Suprapubic skin (tissue), 4 donors: ENCODE measurements at regions not wholly inside any gene's neighbourhood (a gene's known extent, or its start where the extent isn't known, plus 50 kb on each side); places are given as distances from the start of the nearest gene placed in this dataset.

Experiments used
- DNase-seq, 2 donors: peaks; one replicate each; pipeline ENCODE4 v3.0.0-alpha.2; 2019; ENCODE audit warnings: low spot score in 2 of 2
- H3K27ac ChIP-seq: fragments of 200-600 bp; sonication (generic); one replicate; pipeline ENCODE4 v1.5.1; 2019
- H3K27me3 ChIP-seq: fragments of 200-600 bp; sonication (generic); one replicate; pipeline ENCODE4 v1.5.1; 2019
- H3K36me3 ChIP-seq: fragments of 200-600 bp; sonication (generic); one replicate; pipeline ENCODE4 v1.5.1; 2019
- H3K4me1 ChIP-seq: fragments of 200-600 bp; sonication (generic); one replicate; pipeline ENCODE4 v1.5.1; 2019
- H3K4me3 ChIP-seq: fragments of 200-600 bp; sonication (generic); one replicate; pipeline ENCODE4 v1.5.1; 2019; ENCODE audit warnings: mild to moderate bottlenecking
- H3K9me3 ChIP-seq: fragments of 200-600 bp; sonication (generic); one replicate; pipeline ENCODE4 v1.5.1; 2019
- EP300 ChIP-seq: sonication (generic); formaldehyde crosslinking; IDR thresholded peaks from one replicate; pipeline ENCODE4 v1.6.1; 2017; ENCODE audit warnings: antibody characterized with exemption
- POLR2A ChIP-seq, 2 donors: fragments of 450-650 bp; IDR thresholded peaks; one replicate each; pipeline ENCODE4 v1.6.1; 2017; ENCODE audit warnings: antibody characterized with exemption in 2 of 2, mild to moderate bottlenecking in 2 of 2, moderate library complexity in 2 of 2
- POLR2AphosphoS5 ChIP-seq, 3 donors: sonication (generic); formaldehyde crosslinking; IDR thresholded peaks; one replicate each; pipeline ENCODE4 v1.6.1; 2017; ENCODE audit warnings: antibody characterized with exemption in 3 of 3
- WGBS: methylation state at CpG from one replicate; pipeline ENCODE4 v1.1.5; 2018; 5-methylcytosine and 5-hydroxymethylcytosine counted together
- TF ChIP-seq, protein P1 (sequence below), 2 donors: fragments of 200-600 bp in 1 of 2; fragments of 450-650 bp in 1 of 2; sonication (generic) in 1 of 2; IDR thresholded peaks; one replicate each; pipeline ENCODE4 v1.5.1; 2016 to 2019; ENCODE audit warnings: antibody characterized with exemption in 2 of 2, mild to moderate bottlenecking in 1 of 2, moderate library complexity in 1 of 2

GRCh38 chr3:76509179-76509830 lies 530.6 kb upstream of the ROBO2 start:
- Histone ChIP-seq H3K27ac (no peak overlapping the region), H3K9me3 (no peaks in the 10 kb centered on the region), H3K27me3 (no peaks in the 10 kb centered on the region), H3K4me1 (no peaks in the 10 kb centered on the region), H3K36me3 (no peaks in the 10 kb centered on the region), H3K4me3 (no peak overlapping the region)
- no peak for DNase-seq
- no peak for TF ChIP-seq POLR2A (IDR thresholded peaks at IDR 0.05)
- TF ChIP-seq, protein P1, sequence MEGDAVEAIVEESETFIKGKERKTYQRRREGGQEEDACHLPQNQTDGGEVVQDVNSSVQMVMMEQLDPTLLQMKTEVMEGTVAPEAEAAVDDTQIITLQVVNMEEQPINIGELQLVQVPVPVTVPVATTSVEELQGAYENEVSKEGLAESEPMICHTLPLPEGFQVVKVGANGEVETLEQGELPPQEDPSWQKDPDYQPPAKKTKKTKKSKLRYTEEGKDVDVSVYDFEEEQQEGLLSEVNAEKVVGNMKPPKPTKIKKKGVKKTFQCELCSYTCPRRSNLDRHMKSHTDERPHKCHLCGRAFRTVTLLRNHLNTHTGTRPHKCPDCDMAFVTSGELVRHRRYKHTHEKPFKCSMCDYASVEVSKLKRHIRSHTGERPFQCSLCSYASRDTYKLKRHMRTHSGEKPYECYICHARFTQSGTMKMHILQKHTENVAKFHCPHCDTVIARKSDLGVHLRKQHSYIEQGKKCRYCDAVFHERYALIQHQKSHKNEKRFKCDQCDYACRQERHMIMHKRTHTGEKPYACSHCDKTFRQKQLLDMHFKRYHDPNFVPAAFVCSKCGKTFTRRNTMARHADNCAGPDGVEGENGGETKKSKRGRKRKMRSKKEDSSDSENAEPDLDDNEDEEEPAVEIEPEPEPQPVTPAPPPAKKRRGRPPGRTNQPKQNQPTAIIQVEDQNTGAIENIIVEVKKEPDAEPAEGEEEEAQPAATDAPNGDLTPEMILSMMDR (IDR thresholded peaks at IDR 0.05) = no peak
- no peak for TF ChIP-seq POLR2AphosphoS5 (IDR thresholded peaks at IDR 0.05)
- no peak for TF ChIP-seq EP300
- 81% methylated on average over 9 of the region's 9 CpGs for WGBS

- Histone ChIP-seq H3K4me1 (no peaks in the 10 kb centered on the region), H3K27ac (no peak overlapping the region), H3K27me3 (no peaks in the 10 kb centered on the region), H3K9me3 (no peaks in the 10 kb centered on the region), H3K4me3 (no peak overlapping the region), H3K36me3 (no peaks in the 10 kb centered on the region)
- TF ChIP-seq POLR2A (IDR thresholded peaks at IDR 0.05) (no peak), EP300 (no peak)
- TF ChIP-seq, protein P1 (IDR thresholded peaks at IDR 0.05) = no peak
- DNase-seq = no peak
Measured at GRCh38 chr3:76514836-76515235, 525.1 kb upstream of the ROBO2 start.

GRCh38 chr3:76523337-76523736 lies 516.6 kb upstream of the ROBO2 start:
- H3K27ac ChIP-seq = no peak overlapping the region
- WGBS = 71% methylated on average over 1 of the region's 1 CpG
- no peaks in the 10 kb centered on the region for H3K4me1 ChIP-seq
- TF ChIP-seq POLR2AphosphoS5 (IDR thresholded peaks at IDR 0.05) (no peak), EP300 (no peak), POLR2A (IDR thresholded peaks at IDR 0.05) (no peak)
- TF ChIP-seq, protein P1 (IDR thresholded peaks at IDR 0.05) = no peak
- no peak overlapping the region for H3K4me3 ChIP-seq
- DNase-seq = no peak
- H3K36me3 ChIP-seq = no peaks in the 10 kb centered on the region
- no peaks in the 10 kb centered on the region for H3K27me3 ChIP-seq
- H3K9me3 ChIP-seq = no peaks in the 10 kb centered on the region

DNA sequence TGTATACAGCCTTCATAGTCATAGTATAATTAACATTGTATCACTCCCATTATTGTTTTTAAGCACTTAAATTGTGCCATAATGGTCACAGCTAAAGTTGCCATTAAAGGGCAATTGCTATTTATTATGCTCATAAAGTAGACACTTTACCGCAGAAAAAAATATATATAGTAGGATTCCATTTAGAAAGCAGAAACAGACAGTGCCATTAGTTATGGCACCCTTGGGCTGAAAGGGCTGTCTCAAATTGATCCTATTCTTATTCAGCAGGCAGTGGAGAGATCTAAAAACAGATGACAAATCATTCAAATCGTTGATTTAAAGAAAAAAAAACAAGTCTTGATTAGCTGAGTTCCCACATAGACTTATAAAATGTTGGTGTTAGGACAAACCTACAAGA lies 514.2 kb upstream of the ROBO2 start:
- no peaks in the 10 kb centered on the region for H3K36me3 ChIP-seq
- H3K27ac ChIP-seq = no peak overlapping the region
- TF ChIP-seq EP300 = no peak
- TF ChIP-seq POLR2AphosphoS5 (IDR thresholded peaks at IDR 0.05) = no peak
- no peak for TF ChIP-seq POLR2A (IDR thresholded peaks at IDR 0.05)
- TF ChIP-seq, protein P1 (IDR thresholded peaks at IDR 0.05) = no peak

DNA sequence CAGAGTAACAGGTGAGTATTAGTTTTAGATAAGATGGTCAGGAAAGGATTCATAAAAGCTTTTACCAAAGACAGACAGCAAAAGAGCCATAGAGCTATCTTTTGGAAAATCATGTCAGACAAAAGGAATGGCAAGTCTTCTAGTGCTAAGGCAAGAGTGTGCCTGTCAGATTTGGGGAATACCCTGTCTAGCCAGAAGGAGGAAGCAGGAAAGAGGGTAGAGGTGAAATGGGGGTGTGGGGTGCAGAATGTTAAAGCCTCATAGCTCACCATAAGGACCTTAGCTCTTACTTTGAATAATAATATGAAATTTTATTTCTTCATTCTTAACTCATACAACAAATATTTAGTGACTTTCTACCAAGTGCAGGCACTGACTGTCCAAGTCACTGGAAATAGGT lies 512.1 kb upstream of the ROBO2 start:
- DNase-seq = no peak
- Histone ChIP-seq H3K4me3 (no peak overlapping the region), H3K36me3 (no peaks in the 10 kb centered on the region), H3K27me3 (no peaks in the 10 kb centered on the region), H3K4me1 (no peaks in the 10 kb centered on the region), H3K27ac (no peak overlapping the region), H3K9me3 (no peaks in the 10 kb centered on the region)
- TF ChIP-seq POLR2AphosphoS5 (IDR thresholded peaks at IDR 0.05) (no peak), EP300 (no peak), POLR2A (IDR thresholded peaks at IDR 0.05) (no peak)
- TF ChIP-seq, protein P1 (IDR thresholded peaks at IDR 0.05) = no peak

More for the DNA sequence above, 514.2 kb upstream of the ROBO2 start:
- Histone ChIP-seq H3K4me3 (no peak overlapping the region), H3K4me1 (no peaks in the 10 kb centered on the region), H3K27me3 (no peaks in the 10 kb centered on the region), H3K9me3 (no peaks in the 10 kb centered on the region)
- 92% methylated on average over 2 of the region's 2 CpGs for WGBS
- DNase-seq = no peak
